HUES64 (cell line): ENCODE measurements at regions not wholly inside any gene's neighbourhood (a gene's known extent, or its start where the extent isn't known, plus 50 kb on each side); places are given as distances from the start of the nearest gene placed in this dataset.

Experiments used
- H3K27ac ChIP-seq: 2 replicates; pipeline ENCODE4 v1.7.0; 2013; ENCODE audit warnings: low read depth, low read length, inconsistent platforms
- H3K27me3 ChIP-seq: 2 replicates; pipeline ENCODE4 v1.6.1; 2013; ENCODE audit warnings: mild to moderate bottlenecking, low read length; ENCODE audit not compliant: insufficient read depth
- H3K36me3 ChIP-seq: 2 replicates; pipeline ENCODE4 v1.6.1; 2013; ENCODE audit warnings: mild to moderate bottlenecking, low read length; ENCODE audit not compliant: insufficient read depth
- H3K4me1 ChIP-seq: 2 replicates; pipeline ENCODE4 v1.6.1; 2013; ENCODE audit warnings: mild to moderate bottlenecking, low read length, moderate library complexity; ENCODE audit not compliant: insufficient read depth
- H3K4me3 ChIP-seq: 2 replicates; pipeline ENCODE4 v1.5.1; 2013; ENCODE audit warnings: mild to moderate bottlenecking, low read length, moderate library complexity
- H3K9ac ChIP-seq: 2 replicates; pipeline ENCODE4 v1.6.1; 2013; ENCODE audit warnings: mild to moderate bottlenecking, low read depth, low read length
- H3K9me3 ChIP-seq: 2 replicates; pipeline ENCODE4 v1.6.1; 2013; ENCODE audit warnings: low read depth, low read length; ENCODE audit not compliant: insufficient read depth
- WGBS: fragments of 150-250, 120-280 bp; methylation state at CpG from one replicate; pipeline ENCODE4 v1.1.7; 2013; ENCODE audit warnings: missing lambda C conversion rate; 5-methylcytosine and 5-hydroxymethylcytosine counted together

GRCh38 chr1:38253314-38253713 is 206.7 kb upstream of the POU3F1 start:
- no peaks in the 10 kb centered on the region for H3K4me1 ChIP-seq
- WGBS, result 98% methylated on average over 2 of the region's 2 CpGs
- no peaks in the 10 kb centered on the region for H3K36me3 ChIP-seq
- no peak overlapping the region for H3K9ac ChIP-seq
- no peaks in the 10 kb centered on the region for H3K27me3 ChIP-seq
- H3K9me3 ChIP-seq, result no peaks in the 10 kb centered on the region
- H3K27ac ChIP-seq, result no peak overlapping the region
- no peak overlapping the region for H3K4me3 ChIP-seq

- Histone ChIP-seq H3K4me3 (no peak overlapping the region), H3K27ac (no peak overlapping the region), H3K27me3 (no peaks in the 10 kb centered on the region), H3K4me1 (no peaks in the 10 kb centered on the region), H3K9me3 (no peaks in the 10 kb centered on the region), H3K9ac (no peak overlapping the region), H3K36me3 (no peaks in the 10 kb centered on the region)
- WGBS, result 93% methylated on average over 3 of the region's 3 CpGs
Measured at GRCh38 chr1:38250356-38250755, 203.8 kb upstream of the POU3F1 start.

GRCh38 chr1:38249001-38249400 is 202.4 kb upstream of the POU3F1 start:
- no peaks in the 10 kb centered on the region; the same call in 1 of the 2 replicates for H3K27me3 ChIP-seq
- H3K36me3 ChIP-seq, result no peaks in the 10 kb centered on the region
- no peak overlapping the region for H3K4me3 ChIP-seq
- peaks cover 8% of the 10 kb centered on the region for H3K4me1 ChIP-seq
- no peaks in the 10 kb centered on the region for H3K9me3 ChIP-seq
- H3K27ac ChIP-seq, result no peak overlapping the region
- 93% methylated on average over 6 of the region's 7 CpGs for WGBS
- H3K9ac ChIP-seq, result no peak overlapping the region

- no peak overlapping the region for H3K4me3 ChIP-seq
- 62% methylated on average over 24 of the region's 24 CpGs for WGBS
Measured at GRCh38 chr1:38246955-38247952, 200.7 kb upstream of the POU3F1 start.

GRCh38 chr1:38244218-38244845 is 197.7 kb upstream of the POU3F1 start:
- no peaks in the 10 kb centered on the region for H3K36me3 ChIP-seq
- no peak overlapping the region for H3K9ac ChIP-seq
- peaks cover 21% of the 10 kb centered on the region for H3K4me1 ChIP-seq
- no peaks in the 10 kb centered on the region for H3K9me3 ChIP-seq
- no peak overlapping the region for H3K4me3 ChIP-seq
- H3K27ac ChIP-seq, result no peak overlapping the region
- no peaks in the 10 kb centered on the region; the same call in 1 of the 2 replicates for H3K27me3 ChIP-seq
- WGBS, result 54% methylated on average over 13 of the region's 14 CpGs

More at GRCh38 chr1:38246955-38247952, 200.7 kb upstream of the POU3F1 start:
- Histone ChIP-seq H3K9ac (no peak overlapping the region), H3K9me3 (no peaks in the 10 kb centered on the region), H3K27me3 (no peaks in the 10 kb centered on the region; the same call in 1 of the 2 replicates), H3K36me3 (no peaks in the 10 kb centered on the region), H3K27ac (no peak overlapping the region), H3K4me1 (peaks cover 21% of the 10 kb centered on the region)

GRCh38 chr1:38243106-38243505 is 196.5 kb upstream of the POU3F1 start:
- no peak overlapping the region for H3K9ac ChIP-seq
- no peaks in the 10 kb centered on the region; the same call in 1 of the 2 replicates for H3K27me3 ChIP-seq
- H3K4me1 ChIP-seq, result peaks cover 21% of the 10 kb centered on the region
- no peak overlapping the region for H3K4me3 ChIP-seq
- no peaks in the 10 kb centered on the region for H3K36me3 ChIP-seq
- no peak overlapping the region for H3K27ac ChIP-seq
- H3K9me3 ChIP-seq, result no peaks in the 10 kb centered on the region
- WGBS, result 65% methylated on average over 6 of the region's 6 CpGs

GRCh38 chr1:38242506-38242905 is 195.9 kb upstream of the POU3F1 start:
- peaks cover 21% of the 10 kb centered on the region for H3K4me1 ChIP-seq
- no peak overlapping the region for H3K27ac ChIP-seq
- 94% methylated on average over 4 of the region's 5 CpGs for WGBS
- H3K27me3 ChIP-seq, result no peaks in the 10 kb centered on the region; the same call in 1 of the 2 replicates
- H3K4me3 ChIP-seq, result no peak overlapping the region
- no peak overlapping the region for H3K9ac ChIP-seq
- no peaks in the 10 kb centered on the region for H3K9me3 ChIP-seq
- no peaks in the 10 kb centered on the region for H3K36me3 ChIP-seq

- Histone ChIP-seq H3K4me1 (peaks cover 21% of the 10 kb centered on the region), H3K27me3 (no peaks in the 10 kb centered on the region; the same call in 1 of the 2 replicates), H3K9me3 (no peaks in the 10 kb centered on the region), H3K4me3 (no peak overlapping the region), H3K9ac (no peak overlapping the region), H3K36me3 (no peaks in the 10 kb centered on the region), H3K27ac (no peak overlapping the region)
- 94% methylated on average over 6 of the region's 6 CpGs for WGBS
Measured at GRCh38 chr1:38241594-38242334, 195.2 kb upstream of the POU3F1 start.

GRCh38 chr1:38240618-38241017 is 194.0 kb upstream of the POU3F1 start:
- Histone ChIP-seq H3K9ac (no peak overlapping the region), H3K27me3 (no peaks in the 10 kb centered on the region; the same call in 1 of the 2 replicates), H3K36me3 (no peaks in the 10 kb centered on the region), H3K4me1 (peaks cover 21% of the 10 kb centered on the region), H3K27ac (no peak overlapping the region), H3K4me3 (no peak overlapping the region), H3K9me3 (no peaks in the 10 kb centered on the region)
- WGBS, result 71% methylated on average over 2 of the region's 2 CpGs

GRCh38 chr1:38239258-38239835 is 192.8 kb upstream of the POU3F1 start:
- Histone ChIP-seq H3K27me3 (no peaks in the 10 kb centered on the region; the same call in 1 of the 2 replicates), H3K9me3 (no peaks in the 10 kb centered on the region), H3K27ac (no peak overlapping the region), H3K4me3 (no peak overlapping the region), H3K4me1 (peaks cover 16% of the 10 kb centered on the region), H3K36me3 (no peaks in the 10 kb centered on the region), H3K9ac (no peak overlapping the region)
- WGBS, result 78% methylated on average over 8 of the region's 8 CpGs
